Stimulated activated CD8-positive, alpha-beta memory T cell treated with anti-CD3 and anti-CD28 coated beads, Interleukin-7, amount 100 ng/mL, for 48 hours (primary cell): ENCODE measurements at regions not wholly inside any gene's neighbourhood (a gene's known extent, or its start where the extent isn't known, plus 50 kb on each side); places are given as distances from the start of the nearest gene placed in this dataset.
A peak's percentile ranks its signal among the peaks of the same experiment; 100 is the strongest.

Experiments
- DNase-seq, 2 donors: peaks; one replicate each; pipeline ENCODE4 v3.0.0-alpha.2; 2020; ENCODE audit warnings: low read depth in 1 of 2; ENCODE audit errors: extremely low read depth in 1 of 2

DNA sequence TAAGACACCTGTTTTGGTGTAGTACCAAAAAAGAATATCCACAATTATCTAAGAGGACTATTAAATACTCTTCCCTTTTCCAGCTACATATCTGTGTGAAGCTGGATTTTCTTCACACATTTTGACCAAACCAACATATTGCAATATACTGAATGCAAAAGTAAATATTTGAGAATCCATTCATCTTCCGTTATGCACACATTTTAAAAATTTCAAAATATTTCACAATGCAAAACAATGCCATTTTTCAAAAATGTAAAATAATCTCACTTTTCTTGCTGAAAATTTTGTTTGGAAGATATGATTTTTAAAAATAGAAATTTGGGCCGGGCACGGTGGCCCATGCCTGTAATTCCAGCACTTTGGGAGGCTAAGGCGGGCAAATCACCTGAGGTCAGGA lies 133.9 kb upstream of the FUT8 start:
- no peak for DNase-seq

DNA sequence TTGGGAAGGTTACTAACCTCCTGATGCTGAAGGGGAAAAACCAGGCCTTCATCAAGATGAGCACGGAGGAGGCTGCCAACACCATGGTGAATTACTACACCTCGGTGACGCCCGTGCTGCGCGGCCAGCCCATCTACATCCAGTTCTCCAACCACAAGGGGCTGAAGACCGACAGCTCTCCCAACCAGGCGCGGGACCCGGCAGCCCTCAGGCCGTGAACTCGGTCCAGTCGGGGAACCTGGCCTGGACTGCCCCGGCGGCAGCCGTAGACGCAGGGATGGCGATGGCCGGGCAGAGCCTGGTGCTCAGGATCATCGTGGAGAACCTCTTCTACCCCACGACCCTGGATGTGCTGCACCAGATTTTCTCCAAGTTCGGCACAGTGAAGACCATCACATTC lies 133.0 kb upstream of the FUT8 start:
- DNase-seq: no peak

DNA sequence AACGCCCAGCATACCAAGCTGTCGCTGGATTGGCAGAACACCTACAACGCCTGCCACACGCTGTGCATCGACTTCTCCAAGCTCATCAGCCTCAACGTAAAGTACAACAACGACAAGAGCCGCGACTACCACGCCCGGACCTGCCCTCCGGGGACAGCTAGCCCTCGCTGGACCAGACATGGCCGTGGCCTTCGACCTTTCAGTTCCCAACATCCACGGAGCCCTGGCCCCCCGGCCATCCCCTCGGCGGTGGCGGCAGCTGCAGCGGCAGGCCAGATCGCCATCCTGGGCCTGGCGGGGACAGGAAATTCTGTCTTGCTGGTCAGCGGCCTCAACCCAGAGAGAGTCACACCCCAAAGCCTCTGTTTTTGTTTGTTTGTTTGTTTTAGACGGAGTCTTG lies 132.6 kb upstream of the FUT8 start:
- DNase-seq: no peak

DNA sequence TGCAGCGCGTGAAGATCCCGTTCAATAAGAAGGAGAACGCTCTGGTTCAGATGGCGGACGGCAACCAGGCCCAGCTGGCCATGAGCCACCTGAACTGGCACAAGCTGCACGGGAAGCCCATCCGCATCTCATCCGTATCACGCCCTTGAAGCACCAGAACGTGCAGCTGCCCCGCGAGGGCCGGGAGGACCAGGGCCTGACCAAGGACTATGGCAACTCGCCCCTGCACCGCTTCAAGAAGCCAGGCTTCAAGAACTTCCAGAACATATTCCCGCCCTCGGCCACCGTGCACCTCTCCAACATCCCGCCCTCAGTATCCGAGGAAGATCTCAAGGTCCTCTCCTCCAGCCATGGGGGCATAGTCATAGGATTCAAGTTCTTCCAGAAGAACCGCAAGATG lies 131.9 kb upstream of the FUT8 start:
- no peak for DNase-seq

DNA sequence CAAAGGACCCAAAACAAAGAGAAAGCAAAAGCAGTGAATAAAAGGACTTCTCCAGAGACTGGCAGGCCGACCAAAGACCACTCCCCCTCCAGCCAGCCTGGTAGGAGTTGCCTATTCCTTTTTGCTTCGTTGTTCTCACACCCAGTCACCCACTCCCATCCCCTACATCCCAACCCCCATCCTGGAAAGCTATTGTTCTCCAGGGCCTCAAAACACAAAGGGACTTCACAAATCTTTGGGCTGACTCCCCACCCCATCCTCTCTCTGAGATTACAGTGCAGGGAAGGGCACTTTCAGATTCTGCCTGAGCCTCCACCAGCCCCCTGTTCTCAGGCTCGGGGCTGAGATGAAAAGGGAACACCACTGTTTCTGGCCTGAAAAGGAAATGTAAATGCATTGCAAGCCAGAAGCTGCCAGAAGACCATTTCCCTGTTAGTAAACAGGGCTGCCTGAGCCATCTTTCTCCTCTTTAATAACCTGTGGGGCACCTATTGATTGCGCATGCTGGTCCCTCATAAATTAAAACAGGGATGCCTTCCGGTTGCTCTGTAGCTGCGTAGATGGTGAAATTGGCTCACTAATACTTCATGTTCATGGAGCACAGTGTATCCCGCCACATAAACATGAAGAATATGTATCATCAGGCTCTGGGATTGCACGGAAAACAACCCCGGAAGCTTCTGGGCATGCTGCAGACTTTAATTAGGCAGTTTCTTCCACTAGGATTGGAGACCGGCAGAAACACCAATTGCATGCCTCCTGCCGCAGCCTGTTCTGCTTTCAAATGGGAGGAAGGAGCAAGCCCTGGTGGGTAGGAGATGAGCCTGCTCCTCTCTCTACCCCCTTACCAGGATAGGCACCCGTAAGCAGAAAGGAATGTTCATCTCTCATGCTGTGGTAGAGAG lies 130.3 kb upstream of the FUT8 start:
- no peak for DNase-seq

DNA sequence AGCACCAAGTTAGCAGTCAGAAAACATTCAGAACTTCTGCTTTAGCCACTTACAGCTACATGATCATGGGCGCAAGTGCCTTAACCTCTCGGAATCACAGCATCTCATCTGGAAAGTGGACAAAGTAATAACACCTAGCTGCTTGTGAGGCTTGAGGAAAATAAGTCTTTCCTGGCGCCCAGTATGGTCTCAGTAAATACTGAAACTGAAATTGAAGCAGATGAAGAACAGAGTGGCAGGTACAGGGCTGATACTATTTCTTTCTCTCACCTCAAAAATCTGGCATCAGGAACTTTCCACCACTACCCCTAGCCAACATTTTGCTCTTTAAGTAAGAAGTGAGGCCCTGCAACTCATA lies 129.7 kb upstream of the FUT8 start:
- no peak for DNase-seq

DNA sequence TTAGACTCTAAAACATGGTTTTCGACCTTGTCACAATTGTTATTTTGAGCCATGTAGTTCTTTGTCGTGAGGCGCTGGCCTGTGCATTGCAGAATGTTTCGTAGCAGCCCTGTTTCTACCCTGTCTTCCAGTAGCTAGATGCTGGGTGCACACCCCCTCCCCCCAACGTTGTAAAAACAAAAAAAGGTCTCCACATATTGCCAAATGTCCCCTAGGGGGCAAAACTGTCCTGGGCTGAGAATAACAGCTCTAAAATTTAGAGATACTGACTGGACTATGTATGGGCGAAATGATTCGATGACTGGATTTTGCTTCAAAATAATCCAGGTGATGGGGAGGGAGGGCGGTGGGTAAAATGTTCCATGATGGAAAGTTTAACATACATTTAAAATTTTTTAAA lies 126.1 kb upstream of the FUT8 start:
- DNase-seq: peak in 1 of 2 donors; percentile 35

DNA sequence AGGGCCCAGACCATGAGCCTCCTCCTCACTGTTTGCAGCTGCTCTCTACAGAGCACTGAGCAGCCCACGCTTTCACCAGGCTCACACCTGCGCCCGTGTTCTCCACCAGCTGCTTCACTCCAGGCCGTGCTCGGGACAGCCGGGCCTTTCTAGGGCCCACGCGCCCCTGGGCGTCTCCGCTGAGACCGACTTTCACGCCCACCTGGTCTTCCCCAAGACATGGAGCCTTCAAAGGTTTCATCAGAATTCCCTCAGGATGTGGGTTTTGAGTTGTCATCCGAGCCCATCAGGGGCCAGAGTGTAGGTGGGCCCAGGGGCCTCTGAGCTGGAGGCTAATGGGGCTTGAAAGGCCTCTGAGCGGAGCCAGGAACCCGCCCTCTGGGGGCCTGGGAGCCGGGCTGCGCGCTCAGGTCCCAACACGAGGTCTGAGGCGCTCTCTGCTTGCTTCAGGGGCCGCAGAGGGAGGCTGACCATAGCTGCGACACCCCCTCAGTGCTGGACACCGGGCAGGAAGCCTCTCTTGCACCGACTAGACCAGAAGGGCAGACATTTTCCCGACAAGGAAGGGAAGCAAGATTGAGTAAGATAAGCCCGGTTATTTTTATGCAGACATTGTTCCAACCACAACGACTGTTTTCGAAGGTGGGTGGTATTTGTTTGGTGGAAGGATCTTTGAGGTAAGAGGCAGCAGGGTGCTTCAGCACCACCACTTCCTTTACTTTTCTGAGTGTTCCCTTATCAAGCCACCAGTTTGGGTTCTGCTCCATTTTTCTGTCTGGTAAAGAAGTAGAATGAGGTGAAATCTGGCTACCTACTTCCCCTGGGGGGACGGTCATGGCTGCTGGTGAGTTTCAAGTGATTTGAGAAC lies 125.0 kb upstream of the FUT8 start:
- DNase-seq: peak; percentile 60 to 65

DNA sequence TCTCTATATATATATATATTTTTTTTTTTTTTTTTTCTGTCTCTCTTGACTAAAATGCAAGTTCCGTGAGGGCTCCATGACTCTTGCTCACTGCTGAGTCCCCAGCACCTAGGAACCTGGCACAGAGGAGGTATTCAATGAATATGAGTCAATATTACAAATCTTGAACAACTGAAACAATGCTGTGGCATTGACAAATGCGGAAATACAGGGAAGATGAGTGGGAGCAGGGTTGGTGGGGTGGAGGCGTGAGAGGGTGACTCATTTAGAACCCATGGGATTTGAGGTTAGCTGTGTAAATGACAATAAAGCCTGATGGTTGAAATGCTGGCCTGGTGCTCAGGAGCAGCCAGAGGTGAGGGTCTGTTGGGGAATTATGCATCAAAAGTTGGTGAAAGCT lies 121.7 kb upstream of the FUT8 start:
- peak in 1 of 2 donors; percentile 64 for DNase-seq

DNA sequence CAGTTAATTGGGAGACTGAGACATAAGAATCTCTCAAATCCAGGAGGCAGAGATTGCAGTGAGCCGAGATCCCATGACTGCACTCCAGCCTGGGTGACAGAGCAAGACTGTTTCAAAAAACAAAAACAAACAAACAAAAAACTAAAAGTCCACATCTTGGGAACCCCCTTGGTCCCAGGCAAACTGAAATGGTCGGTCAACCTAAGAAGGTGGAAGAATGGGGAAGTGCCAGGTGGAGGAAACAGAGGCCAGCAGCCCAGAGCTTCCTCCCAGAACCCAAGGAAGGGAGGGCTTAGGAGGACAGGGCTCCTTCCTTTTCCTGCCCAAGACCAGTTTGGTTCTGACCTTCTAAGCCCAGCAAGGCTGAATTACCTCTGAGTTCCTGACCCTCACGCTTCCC lies 121.0 kb upstream of the FUT8 start:
- no peak for DNase-seq

DNA sequence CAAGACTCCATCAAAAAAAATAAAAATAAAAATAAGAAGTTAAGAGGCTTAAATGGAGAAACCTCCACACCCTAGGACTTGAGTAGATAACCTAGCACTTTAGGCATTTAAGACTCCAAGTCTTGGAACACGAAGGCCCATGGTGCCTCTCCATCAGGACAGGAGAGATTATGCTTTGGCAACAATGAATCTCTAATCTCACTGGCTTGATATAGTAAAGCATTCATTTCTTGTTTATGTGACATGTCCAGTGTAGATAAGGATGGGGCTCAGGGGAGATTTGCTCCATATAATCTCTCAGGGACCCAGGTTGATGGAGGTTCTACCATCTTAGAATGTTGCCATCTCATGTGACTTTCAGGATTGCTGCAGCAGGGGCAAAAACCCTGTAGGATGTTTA lies 117.7 kb upstream of the FUT8 start:
- DNase-seq: no peak

DNA sequence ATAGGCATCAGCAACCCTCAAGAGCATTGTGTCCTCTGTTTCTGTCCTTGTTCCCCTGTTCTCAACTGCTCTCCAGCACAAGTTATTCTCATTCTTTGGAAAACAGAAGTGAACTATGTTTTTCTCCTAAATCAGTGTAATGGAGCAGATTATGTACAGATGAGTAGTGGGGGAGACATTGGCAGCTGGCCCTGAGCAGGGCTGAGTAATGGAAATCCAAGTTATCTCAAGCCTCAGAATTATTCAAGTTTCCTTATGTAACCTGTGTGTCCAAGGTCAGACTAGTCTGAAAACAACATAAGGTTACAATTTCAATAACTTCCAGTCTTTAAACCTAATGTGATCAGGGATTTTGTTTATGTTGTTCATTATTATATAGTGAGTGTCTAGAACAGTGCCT lies 116.1 kb upstream of the FUT8 start:
- DNase-seq: no peak

DNA sequence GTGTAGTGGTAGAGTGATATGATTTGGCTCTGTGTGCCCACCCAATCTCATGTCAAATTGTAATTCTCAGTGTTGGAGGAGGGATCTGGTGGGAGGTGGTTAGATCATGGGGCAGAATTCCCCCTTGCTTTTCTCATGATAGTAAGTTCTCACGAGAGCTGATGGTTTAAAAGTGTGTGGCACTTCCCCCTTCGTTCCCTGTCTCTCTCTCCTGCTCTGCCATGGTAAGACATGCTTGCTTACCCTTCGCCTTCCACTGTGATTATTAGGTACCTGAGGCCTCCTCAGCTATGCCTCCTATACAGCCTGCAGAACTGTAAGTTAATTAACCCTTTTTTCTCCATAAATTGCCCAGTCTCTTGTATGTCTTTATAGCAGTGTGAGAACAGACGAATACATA lies 115.7 kb upstream of the FUT8 start:
- no peak for DNase-seq

DNA sequence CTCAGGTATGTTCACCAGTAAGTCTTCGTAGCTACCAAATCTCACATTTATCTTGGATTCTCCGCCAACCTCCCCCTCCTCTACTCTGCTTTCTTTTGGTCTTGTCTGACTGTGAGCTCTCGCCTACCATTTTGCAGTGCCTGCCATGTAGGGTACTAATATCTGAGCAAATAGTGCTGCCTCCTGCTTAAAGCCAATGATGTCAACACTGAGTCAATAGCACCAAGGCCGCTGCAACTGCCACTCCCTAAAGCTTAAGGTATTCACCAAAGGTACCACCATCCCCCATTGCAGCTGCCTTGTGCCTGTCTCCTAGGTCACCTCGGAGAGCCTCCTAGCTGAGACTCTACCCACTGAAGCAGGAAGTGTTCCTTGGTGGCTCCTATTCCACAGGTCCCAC lies 114.8 kb upstream of the FUT8 start:
- DNase-seq: no peak

DNA sequence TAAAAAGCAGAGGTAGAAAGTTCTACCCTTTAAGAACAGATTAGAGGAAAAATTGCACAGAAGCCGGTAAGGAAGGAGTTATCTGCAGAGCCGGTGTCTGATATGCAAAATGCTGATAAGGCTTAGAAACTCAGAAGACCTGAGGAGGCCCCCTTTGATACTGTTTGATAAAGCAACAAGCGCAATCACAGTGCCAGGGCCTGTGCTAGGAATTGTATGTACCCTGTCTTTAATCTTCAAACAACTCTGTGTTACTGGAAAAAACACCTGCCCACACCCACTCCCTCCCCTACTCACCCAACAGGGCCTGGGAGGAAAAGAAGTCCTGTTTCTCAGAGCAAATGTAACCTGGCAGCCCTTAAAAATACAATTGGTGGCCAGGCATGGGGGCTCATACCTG lies 112.7 kb upstream of the FUT8 start:
- DNase-seq: no peak

DNA sequence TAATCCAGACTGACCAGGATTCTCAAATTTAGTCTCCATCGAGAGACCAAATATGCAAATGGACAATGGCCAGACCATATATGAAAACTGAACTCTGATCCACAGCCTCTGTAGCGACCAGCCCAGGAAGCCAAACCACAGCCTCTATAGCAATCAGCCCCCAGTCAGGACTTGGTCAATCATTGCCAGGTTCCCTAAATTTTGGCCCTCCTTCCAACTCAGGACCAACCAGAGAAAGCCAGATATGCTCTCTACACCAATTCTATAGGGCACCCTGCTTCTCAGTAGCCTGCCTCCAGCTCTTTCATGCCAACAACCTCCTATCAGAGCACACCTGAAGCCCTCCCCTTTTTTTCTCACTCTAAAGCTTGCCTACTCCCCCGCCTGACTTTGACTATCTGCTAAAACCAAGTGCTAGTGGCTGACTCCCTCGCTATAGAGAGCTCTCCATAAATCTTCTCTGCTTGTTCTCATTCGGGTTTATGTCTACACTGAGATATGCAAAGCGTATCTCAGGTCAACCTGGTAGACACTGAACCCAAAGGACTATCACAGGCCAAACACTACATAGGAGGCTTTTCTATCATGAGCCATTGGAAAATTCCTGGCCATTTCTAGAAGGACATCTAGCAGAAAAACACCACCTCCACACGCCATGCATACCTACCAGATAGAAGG lies 110.5 kb upstream of the FUT8 start:
- DNase-seq: no peak

DNA sequence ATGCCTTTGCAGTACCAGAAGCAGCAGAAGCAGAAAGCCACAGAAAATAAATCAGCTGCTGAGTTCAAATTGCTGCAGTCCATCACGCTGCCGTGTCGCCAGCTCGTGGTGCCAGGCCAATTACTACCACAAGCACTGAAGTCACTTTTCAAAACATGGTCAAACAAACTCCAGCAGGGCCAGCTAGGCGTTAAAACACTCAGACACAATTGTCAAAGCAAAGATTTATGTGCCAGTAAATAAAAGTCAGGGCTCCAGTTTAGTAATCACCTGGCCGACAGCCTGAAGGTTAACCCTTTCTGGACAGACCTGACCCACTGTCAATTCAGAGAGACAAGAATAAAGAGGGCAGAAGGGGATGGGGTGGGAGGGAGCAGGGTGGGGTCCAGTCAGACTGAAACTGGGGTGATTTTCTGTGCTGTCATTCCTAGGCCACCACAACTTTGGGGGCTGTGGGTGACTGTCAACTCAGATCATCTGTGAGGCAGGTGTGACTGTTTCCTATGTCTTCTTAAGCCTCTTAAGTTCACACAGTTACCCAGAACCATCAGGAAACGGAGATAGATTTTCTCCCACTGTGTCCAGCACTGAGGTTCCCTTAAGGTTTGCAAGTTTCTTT lies 109.8 kb upstream of the FUT8 start:
- peak; percentile 59 to 77 for DNase-seq

DNA sequence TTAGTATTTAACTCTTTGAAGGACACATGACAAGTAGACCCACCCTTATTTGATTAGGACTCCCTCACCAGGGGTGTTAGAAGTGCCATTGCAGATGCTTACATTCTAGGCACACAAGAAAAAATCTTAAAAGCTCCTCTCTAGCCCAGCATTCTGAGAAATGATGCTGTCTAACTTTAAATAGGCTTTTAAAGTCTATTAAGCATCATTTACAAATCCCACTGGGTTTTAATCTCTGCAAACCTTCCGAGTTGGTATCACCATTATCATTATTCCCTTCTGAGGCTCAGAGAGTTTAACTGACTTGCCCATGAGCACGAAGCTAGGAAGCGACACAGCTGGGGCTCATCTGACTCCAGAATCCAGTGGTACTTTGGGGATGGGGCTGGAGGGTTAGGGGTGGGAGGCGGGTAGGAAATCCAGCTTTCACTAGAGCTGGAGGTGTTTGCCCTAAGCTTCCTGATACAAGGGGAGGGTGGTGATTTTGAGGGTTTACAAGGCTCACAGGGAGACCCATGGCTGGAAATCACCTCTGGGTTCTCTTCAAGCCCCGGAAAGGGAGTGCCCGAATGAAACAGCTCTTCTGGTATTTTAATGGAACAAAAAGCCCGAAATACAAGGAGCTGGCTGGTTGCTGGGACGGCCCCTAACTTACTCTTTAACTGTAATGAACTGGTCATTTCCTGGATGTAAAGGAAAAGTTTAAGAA lies 109.2 kb upstream of the FUT8 start:
- peak in 1 of 2 donors; percentile 36 for DNase-seq

DNA sequence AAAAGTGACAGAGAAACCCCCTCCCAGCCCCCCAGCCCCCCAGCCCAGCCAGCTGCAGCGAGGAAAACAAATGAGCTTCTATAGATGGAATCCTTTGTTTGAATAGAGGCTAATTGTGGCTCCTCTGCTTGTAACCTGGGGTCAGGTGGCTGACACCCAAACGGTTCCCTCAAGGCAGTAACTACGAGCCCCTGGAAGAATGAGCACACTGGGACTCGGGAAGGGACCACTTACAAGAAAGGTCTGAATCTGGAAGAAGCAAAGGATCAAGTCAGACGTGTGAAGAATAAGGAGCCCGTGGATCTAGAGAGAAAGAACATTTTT lies 108.7 kb upstream of the FUT8 start:
- no peak for DNase-seq

DNA sequence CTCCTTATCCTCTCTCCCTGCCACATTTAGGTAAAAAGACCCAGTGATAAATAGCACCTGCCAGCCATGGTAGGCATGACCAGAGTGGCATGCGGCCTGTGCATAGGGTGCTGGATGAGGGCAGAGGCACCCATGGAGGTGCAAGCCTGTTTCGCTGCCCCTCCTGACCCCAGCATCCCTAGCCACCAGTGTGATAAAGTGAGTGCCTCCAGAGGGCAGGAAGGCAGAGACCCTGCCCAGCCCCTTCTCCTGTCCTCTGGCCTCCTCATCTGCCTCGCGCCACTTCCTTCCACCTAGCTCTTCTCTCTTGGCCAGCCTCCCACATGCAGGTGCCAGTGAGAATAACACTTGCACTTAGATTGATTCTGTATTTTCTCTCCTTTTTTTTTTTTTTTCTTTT lies 108.3 kb upstream of the FUT8 start:
- no peak for DNase-seq

DNA sequence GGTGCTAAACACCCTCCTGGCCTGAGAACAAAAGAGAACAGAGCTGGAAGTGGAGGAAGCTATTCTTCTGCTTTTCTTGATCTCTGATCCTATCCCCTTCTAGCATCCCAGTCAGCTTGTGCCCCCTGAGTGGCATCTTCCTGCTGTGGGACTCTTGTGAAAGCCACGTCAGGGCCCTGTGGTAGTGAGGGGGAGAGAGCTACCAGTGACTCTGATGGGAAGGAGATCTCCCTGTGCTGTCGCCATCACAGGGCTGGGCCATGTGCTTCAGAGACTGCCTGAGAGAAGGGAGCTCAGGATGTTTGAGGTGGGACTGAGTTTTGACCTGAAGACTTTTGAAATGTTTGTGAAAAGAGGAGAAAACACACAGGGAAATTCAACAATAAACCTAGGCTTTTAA lies 107.6 kb upstream of the FUT8 start:
- no peak for DNase-seq
